ENCODE measurements at regions not wholly inside any gene's neighbourhood (a gene's known extent, or its start where the extent isn't known, plus 50 kb on each side); places are given as distances from the start of the nearest gene placed in this dataset.

DNA sequence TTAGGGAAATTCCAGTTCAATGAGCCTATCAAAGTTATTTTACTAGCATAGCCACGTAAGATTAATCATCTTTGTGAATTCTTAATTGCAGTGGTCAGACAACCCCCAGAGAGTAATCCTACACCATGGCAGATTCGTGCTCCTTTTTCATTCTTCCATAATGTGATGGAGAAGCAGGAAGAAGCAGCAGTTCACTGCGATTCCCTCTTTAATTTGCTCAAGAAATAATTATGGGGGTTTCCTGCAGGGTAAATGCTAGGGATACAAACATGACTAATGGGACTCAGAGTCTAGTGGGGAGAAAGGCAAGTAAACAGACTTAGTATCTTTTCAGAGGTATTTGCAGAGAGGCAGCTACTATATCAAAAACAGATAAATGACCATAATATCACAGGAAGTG lies 175.8 kb upstream of the HNRNPA3 start:
- H3K4me1 ChIP-seq (ENCODE audit: control insufficient read depth, insufficient read depth, low read length), result no peaks in the 10 kb centered on the region
- no peak for DNase-seq
- no peak for ATAC-seq
- no peaks in the 10 kb centered on the region for H3K9me3 ChIP-seq (ENCODE audit: control insufficient read depth, low read length)
- no peak overlapping the region for H3K4me3 ChIP-seq (ENCODE audit: low read length)
- intact Hi-C loops (cut with DNase I), result no loop called here
- WGBS, result 56% methylated on average over 3 of the region's 3 CpGs
- no peak overlapping the region for H3K27ac ChIP-seq (ENCODE audit: low read length)
- no peaks in the 10 kb centered on the region for H3K27me3 ChIP-seq (ENCODE audit: control insufficient read depth, insufficient read depth)

DNA sequence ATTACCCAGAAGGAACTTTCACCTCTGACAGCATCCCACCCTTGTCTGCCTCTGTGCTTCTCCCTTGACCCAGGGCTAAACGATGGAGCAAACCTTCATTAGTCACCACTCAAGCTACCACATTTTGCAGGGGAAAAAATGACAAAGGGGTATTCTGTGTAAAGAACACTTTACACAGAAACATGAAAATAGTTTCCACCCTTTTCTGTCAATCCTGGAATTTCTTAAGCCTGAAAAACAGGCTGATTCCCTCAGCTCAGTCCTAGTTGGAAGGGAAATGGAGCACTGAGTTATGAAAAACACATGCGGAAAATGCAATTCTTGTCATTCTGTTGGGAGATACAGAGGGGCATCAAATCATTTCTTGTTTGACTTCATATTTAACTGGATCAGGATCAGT lies 175.0 kb upstream of the HNRNPA3 start:
- no peak for DNase-seq
- no peak overlapping the region for H3K27ac ChIP-seq (ENCODE audit: low read length)
- H3K4me3 ChIP-seq (ENCODE audit: low read length), result no peak overlapping the region
- no peaks in the 10 kb centered on the region for H3K27me3 ChIP-seq (ENCODE audit: control insufficient read depth, insufficient read depth)
- 74% methylated on average over 2 of the region's 2 CpGs for WGBS
- ATAC-seq, result no peak
- intact Hi-C loops (cut with DNase I), result no loop called here
- H3K4me1 ChIP-seq (ENCODE audit: control insufficient read depth, insufficient read depth, low read length), result no peaks in the 10 kb centered on the region
- no peaks in the 10 kb centered on the region for H3K9me3 ChIP-seq (ENCODE audit: control insufficient read depth, low read length)

GRCh38 chr2:177038787-177039484 lies 173.7 kb upstream of the HNRNPA3 start:
- WGBS, result 75% methylated on average over 14 of the region's 14 CpGs
- ATAC-seq (no peak), DNase-seq (no peak)
- H3K27me3 ChIP-seq (ENCODE audit: control insufficient read depth, insufficient read depth), result no peaks in the 10 kb centered on the region
- no peak overlapping the region for H3K27ac ChIP-seq (ENCODE audit: low read length)
- intact Hi-C loops (cut with DNase I), result no loop called here
- no peaks in the 10 kb centered on the region for H3K4me1 ChIP-seq (ENCODE audit: control insufficient read depth, insufficient read depth, low read length)
- H3K4me3 ChIP-seq (ENCODE audit: low read length), result no peak overlapping the region
- no peaks in the 10 kb centered on the region for H3K9me3 ChIP-seq (ENCODE audit: control insufficient read depth, low read length)

GRCh38 chr2:177042311-177042710 lies 170.3 kb upstream of the HNRNPA3 start:
- no peaks in the 10 kb centered on the region for H3K4me1 ChIP-seq (ENCODE audit: control insufficient read depth, insufficient read depth, low read length)
- ATAC-seq (no peak), DNase-seq (no peak)
- H3K27ac ChIP-seq (ENCODE audit: low read length), result no peak overlapping the region
- H3K27me3 ChIP-seq (ENCODE audit: control insufficient read depth, insufficient read depth), result no peaks in the 10 kb centered on the region
- 81% methylated on average over 3 of the region's 3 CpGs for WGBS
- intact Hi-C loops (cut with DNase I), result no loop called here
- no peaks in the 10 kb centered on the region for H3K9me3 ChIP-seq (ENCODE audit: control insufficient read depth, low read length)
- H3K4me3 ChIP-seq (ENCODE audit: low read length), result no peak overlapping the region

- DNase-seq (no peak), ATAC-seq (no peak)
- no peaks in the 10 kb centered on the region for H3K4me1 ChIP-seq (ENCODE audit: control insufficient read depth, insufficient read depth, low read length)
- WGBS, result 57% methylated on average over 2 of the region's 2 CpGs
- no peaks in the 10 kb centered on the region for H3K27me3 ChIP-seq (ENCODE audit: control insufficient read depth, insufficient read depth)
- intact Hi-C loops (cut with DNase I), result no loop called here
- H3K9me3 ChIP-seq (ENCODE audit: control insufficient read depth, low read length), result no peaks in the 10 kb centered on the region
- H3K27ac ChIP-seq (ENCODE audit: low read length), result no peak overlapping the region
- H3K4me3 ChIP-seq (ENCODE audit: low read length), result no peak overlapping the region
Measured at GRCh38 chr2:177044671-177045070, 167.9 kb upstream of the HNRNPA3 start.

- Histone ChIP-seq H3K27ac (ENCODE audit: low read length) (no peak overlapping the region), H3K4me1 (ENCODE audit: control insufficient read depth, insufficient read depth, low read length) (no peaks in the 10 kb centered on the region), H3K9me3 (ENCODE audit: control insufficient read depth, low read length) (no peaks in the 10 kb centered on the region), H3K27me3 (ENCODE audit: control insufficient read depth, insufficient read depth) (no peaks in the 10 kb centered on the region), H3K4me3 (ENCODE audit: low read length) (no peak overlapping the region)
- ATAC-seq (no peak), DNase-seq (no peak)
- intact Hi-C loops (cut with DNase I), result no loop called here
Measured at GRCh38 chr2:177048981-177049380, 163.6 kb upstream of the HNRNPA3 start.

- WGBS, result 49% methylated on average over 1 of the region's 1 CpG
- ATAC-seq (no peak), DNase-seq (no peak)
- Histone ChIP-seq H3K27ac (ENCODE audit: low read length) (no peak overlapping the region), H3K4me1 (ENCODE audit: control insufficient read depth, insufficient read depth, low read length) (no peaks in the 10 kb centered on the region), H3K27me3 (ENCODE audit: control insufficient read depth, insufficient read depth) (no peaks in the 10 kb centered on the region), H3K4me3 (ENCODE audit: low read length) (no peak overlapping the region), H3K9me3 (ENCODE audit: control insufficient read depth, low read length) (no peaks in the 10 kb centered on the region)
- intact Hi-C loops (cut with DNase I), result no loop called here
Measured at GRCh38 chr2:177051278-177051677, 161.3 kb upstream of the HNRNPA3 start.

- Histone ChIP-seq H3K4me3 (ENCODE audit: low read length) (no peak overlapping the region), H3K4me1 (ENCODE audit: control insufficient read depth, insufficient read depth, low read length) (no peaks in the 10 kb centered on the region), H3K27ac (ENCODE audit: low read length) (no peak overlapping the region), H3K27me3 (ENCODE audit: control insufficient read depth, insufficient read depth) (no peaks in the 10 kb centered on the region), H3K9me3 (ENCODE audit: control insufficient read depth, low read length) (no peaks in the 10 kb centered on the region)
- intact Hi-C loops (cut with DNase I), result no loop called here
- no peak for ATAC-seq
- DNase-seq, result no peak
- WGBS, result 84% methylated on average over 4 of the region's 4 CpGs
Measured at GRCh38 chr2:177052471-177052870, 160.1 kb upstream of the HNRNPA3 start.

DNA sequence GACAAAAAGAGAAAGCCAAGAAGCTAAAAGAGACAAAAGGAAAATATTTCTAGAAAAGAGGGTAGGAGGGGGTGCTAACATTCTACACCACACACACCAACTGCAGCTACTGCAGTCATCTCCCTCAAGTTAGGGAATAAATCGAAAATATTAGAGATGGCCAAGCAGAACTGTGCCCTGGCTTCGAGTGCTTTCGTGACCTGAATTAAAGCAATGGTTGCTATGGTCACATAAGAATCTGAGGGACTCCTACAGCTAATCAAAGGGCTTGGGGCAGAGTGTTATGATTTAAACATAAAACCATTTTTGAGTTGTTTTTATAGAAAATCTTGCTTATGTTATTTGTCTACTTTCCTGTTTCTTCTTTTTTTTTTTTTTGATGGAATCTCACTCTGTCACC lies 159.6 kb upstream of the HNRNPA3 start:
- H3K4me1 ChIP-seq (ENCODE audit: control insufficient read depth, insufficient read depth, low read length), result no peaks in the 10 kb centered on the region
- no peak overlapping the region for H3K4me3 ChIP-seq (ENCODE audit: low read length)
- no peak for ATAC-seq
- intact Hi-C loops (cut with DNase I), result no loop called here
- no peak overlapping the region for H3K27ac ChIP-seq (ENCODE audit: low read length)
- H3K9me3 ChIP-seq (ENCODE audit: control insufficient read depth, low read length), result no peaks in the 10 kb centered on the region
- no peak for DNase-seq
- WGBS, result 82% methylated on average over 3 of the region's 3 CpGs
- H3K27me3 ChIP-seq (ENCODE audit: control insufficient read depth, insufficient read depth), result no peaks in the 10 kb centered on the region

DNA sequence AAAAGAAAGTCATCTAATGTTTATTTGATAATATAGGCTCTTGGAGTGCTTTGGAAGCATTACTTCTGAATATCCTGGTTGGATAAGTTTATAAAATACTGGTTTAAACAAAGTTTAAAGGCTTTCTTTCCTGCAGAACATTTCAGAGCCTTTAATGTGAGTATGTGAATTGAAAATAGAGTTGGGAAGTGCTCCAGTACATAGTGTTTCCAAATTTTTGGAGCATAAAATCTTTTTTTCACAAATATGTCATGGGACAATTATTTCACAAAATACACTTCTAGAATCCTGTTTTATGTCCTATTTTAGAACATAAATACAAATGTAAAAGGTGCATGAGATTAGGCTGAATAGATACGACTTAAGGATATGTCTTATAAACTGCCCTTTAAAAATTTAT lies 158.9 kb upstream of the HNRNPA3 start:
- no peaks in the 10 kb centered on the region for H3K4me1 ChIP-seq (ENCODE audit: control insufficient read depth, insufficient read depth, low read length)
- no peaks in the 10 kb centered on the region for H3K27me3 ChIP-seq (ENCODE audit: control insufficient read depth, insufficient read depth)
- WGBS, result 39% methylated on average over 1 of the region's 1 CpG
- intact Hi-C loops (cut with DNase I), result no loop called here
- no peaks in the 10 kb centered on the region for H3K9me3 ChIP-seq (ENCODE audit: control insufficient read depth, low read length)
- ATAC-seq (no peak), DNase-seq (no peak)
- no peak overlapping the region for H3K4me3 ChIP-seq (ENCODE audit: low read length)
- no peak overlapping the region for H3K27ac ChIP-seq (ENCODE audit: low read length)

DNA sequence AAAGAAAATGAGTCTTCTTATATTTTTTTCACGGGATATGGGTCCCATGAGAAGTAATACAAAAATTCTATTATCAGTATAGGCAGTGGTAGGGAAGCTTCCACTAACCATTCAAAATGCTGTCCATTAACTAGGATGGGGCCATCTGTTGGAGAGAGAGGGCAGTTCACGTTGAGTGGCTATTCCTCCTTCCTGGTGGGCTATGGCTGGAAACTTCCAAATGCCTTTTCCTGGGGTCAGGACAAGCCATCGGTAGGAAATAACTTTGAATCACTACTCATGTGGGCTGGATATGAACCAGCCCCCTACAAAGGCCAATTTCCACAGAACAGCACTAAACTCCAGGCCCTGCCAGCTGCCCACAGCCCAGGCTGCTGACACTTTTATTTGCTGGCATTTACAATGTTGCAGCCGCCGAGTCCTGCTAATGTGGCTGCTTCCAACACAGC lies 156.1 kb upstream of the HNRNPA3 start:
- DNase-seq (no peak), ATAC-seq (no peak)
- 71% methylated on average over 5 of the region's 5 CpGs for WGBS
- H3K4me1 ChIP-seq (ENCODE audit: control insufficient read depth, insufficient read depth, low read length), result no peaks in the 10 kb centered on the region
- intact Hi-C loops (cut with DNase I), result no loop called here
- peaks cover 5% of the 10 kb centered on the region for H3K27me3 ChIP-seq (ENCODE audit: control insufficient read depth, insufficient read depth)
- H3K27ac ChIP-seq (ENCODE audit: low read length), result no peak overlapping the region
- no peaks in the 10 kb centered on the region for H3K9me3 ChIP-seq (ENCODE audit: control insufficient read depth, low read length)
- no peak overlapping the region for H3K4me3 ChIP-seq (ENCODE audit: low read length)

DNA sequence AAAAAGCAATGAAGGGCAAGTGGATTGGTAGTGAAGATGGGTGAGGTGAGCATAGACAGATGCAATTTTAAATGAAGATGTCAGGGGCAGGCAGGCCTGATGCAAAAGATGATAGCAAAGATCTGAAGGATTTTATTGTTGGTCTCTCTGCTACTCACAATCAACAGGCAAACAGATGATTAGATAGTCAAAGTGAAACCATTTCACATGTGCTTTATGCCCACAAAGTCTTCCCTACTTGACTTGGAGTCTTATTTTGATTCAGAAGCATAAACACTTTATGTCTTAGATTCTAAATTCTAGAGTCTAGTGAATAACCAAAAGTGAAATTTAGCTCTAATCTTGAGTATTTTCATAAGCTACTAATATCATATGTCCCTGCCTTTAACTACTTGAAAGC lies 153.8 kb upstream of the HNRNPA3 start:
- Histone ChIP-seq H3K27ac (ENCODE audit: low read length) (no peak overlapping the region), H3K9me3 (ENCODE audit: control insufficient read depth, low read length) (no peaks in the 10 kb centered on the region), H3K4me3 (ENCODE audit: low read length) (no peak overlapping the region), H3K4me1 (ENCODE audit: control insufficient read depth, insufficient read depth, low read length) (no peaks in the 10 kb centered on the region), H3K27me3 (ENCODE audit: control insufficient read depth, insufficient read depth) (peaks cover 5% of the 10 kb centered on the region)
- ATAC-seq (no peak), DNase-seq (no peak)
- intact Hi-C loops (cut with DNase I), result no loop called here
